Spleen (tissue), 11 donors: ENCODE measurements at regions not wholly inside any gene's neighbourhood (a gene's known extent, or its start where the extent isn't known, plus 50 kb on each side); places are given as distances from the start of the nearest gene placed in this dataset.
A peak's percentile ranks its signal among the peaks of the same experiment; 100 is the strongest.

Source experiments
- DNase-seq: peaks from one replicate; pipeline ENCODE4 v3.0.0-alpha.2; 2020
- H3K27ac ChIP-seq, 8 donors: fragments of 200-600 bp; sonication (generic) in 7 of 8; 1 replicate in 4 of 8; 2 replicates in 4 of 8; pipeline versions ENCODE4 v1.5.0 to v1.8.0; 2016 to 2021; ENCODE audit warnings: inconsistent platforms in 4 of 8, mild to moderate bottlenecking in 4 of 8, moderate library complexity in 1 of 8
- H3K27me3 ChIP-seq, 7 donors: fragments of 200-600 bp; sonication (generic) in 6 of 7; replicated peaks in 1 of 7; 1 replicate in 4 of 7; 2 replicates in 3 of 7; pipeline versions ENCODE4 v1.5.0 to v1.8.0; 2016 to 2021; ENCODE audit warnings: inconsistent platforms in 3 of 7, mild to moderate bottlenecking in 1 of 7
- H3K36me3 ChIP-seq, 6 donors: fragments of 200-600 bp; sonication (generic) in 5 of 6; 1 replicate in 4 of 6; 2 replicates in 2 of 6; pipeline versions ENCODE4 v1.5.0 to v1.8.0; 2016 to 2021; ENCODE audit warnings: inconsistent platforms in 2 of 6
- H3K4me1 ChIP-seq, 6 donors: fragments of 200-600 bp; sonication (generic) in 5 of 6; 1 replicate in 3 of 6; 2 replicates in 3 of 6; pipeline versions ENCODE4 v1.5.0 to v1.8.0; 2016 to 2021; ENCODE audit warnings: inconsistent platforms in 3 of 6
- H3K4me3 ChIP-seq, 8 donors: fragments of 200-600 bp; sonication (generic) in 7 of 8; 1 replicate in 4 of 8; 2 replicates in 4 of 8; pipeline versions ENCODE4 v1.5.0 to v1.8.0; 2016 to 2021; ENCODE audit warnings: inconsistent platforms in 4 of 8, mild to moderate bottlenecking in 4 of 8, moderate library complexity in 2 of 8
- H3K9me3 ChIP-seq, 8 donors: fragments of 200-600 bp; sonication (generic) in 7 of 8; 1 replicate in 4 of 8; 2 replicates in 4 of 8; pipeline versions ENCODE4 v1.5.0 to v1.8.0; 2016 to 2021; ENCODE audit warnings: inconsistent platforms in 4 of 8
- POLR2A ChIP-seq, 3 donors: fragments of 450-650 bp; IDR thresholded peaks; one replicate each; pipeline ENCODE4 v1.5.1; 2017; ENCODE audit warnings: antibody characterized with exemption in 3 of 3, mild to moderate bottlenecking in 1 of 3
- POLR2AphosphoS5 ChIP-seq, 3 donors: sonication (generic); formaldehyde crosslinking; IDR thresholded peaks; one replicate each; pipeline ENCODE4 v1.5.1; 2017; ENCODE audit warnings: antibody characterized with exemption in 3 of 3
- WGBS, 5 donors: extraction: QIAGEN DNeasy Blood & Tissue Kit in 3 of 5; methylation state at CpG; one replicate each; pipeline versions ENCODE4 v1.1.5 to v1.1.7; 2013 to 2018; 5-methylcytosine and 5-hydroxymethylcytosine counted together
- intact Hi-C: fragments of 100-400 bp; cut with DNase I; formaldehyde crosslinking; loops from one replicate; pipeline ENCODE4 v1.15.0; 2023; ENCODE audit warnings: low total_unique reads
- TF ChIP-seq, protein P1 (sequence below), 11 experiments: fragments of 200-600 bp in 7 of 11; fragments of 450-650 bp in 4 of 11; sonication (generic) in 4 of 11; IDR thresholded peaks in 8 of 11; conservative IDR thresholded peaks in 3 of 11; 1 replicate in 7 of 11; 2 replicates in 4 of 11; pipeline versions ENCODE4 v1.4.0 to v1.8.0; 2016 to 2021; ENCODE audit warnings: antibody characterized with exemption in 11 of 11, inconsistent platforms in 4 of 11, mild to moderate bottlenecking in 1 of 11
- donor health status: healthy with polysubstance abuse.
- donor health status: DM: no; HTN: no; CAD: no; lungs with moderate emphysema.
- donor health status: DM: no; HTN: no; CAD: no.
- donor health status: Bipolar disorder and iron deficiency.
- donor health status: healthy.
- donor health status: DM: no; HTN: no; CAD: no.
- donor health status: DM: yes; HTN: yes; CAD: no.

DNA sequence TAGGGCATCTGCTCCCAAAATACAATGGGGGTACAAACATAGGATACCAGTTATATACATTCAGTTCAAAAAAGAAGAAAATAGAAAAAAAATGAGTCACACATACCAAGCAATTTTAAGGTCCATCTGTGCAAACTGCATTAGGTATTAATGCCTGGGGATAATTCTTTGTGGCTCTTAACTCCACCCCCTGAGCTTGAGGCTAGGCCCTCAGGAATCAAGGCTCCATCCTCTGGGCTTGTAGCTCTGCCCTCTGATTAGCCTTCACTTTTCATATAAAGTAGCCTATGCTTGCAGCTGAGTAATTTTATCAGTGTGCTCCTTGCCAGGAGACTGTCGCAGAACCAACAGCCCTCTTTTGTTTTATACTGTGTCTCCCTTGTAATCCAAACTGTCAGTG, 69.9 kb upstream of the BACE2 start:
- no peaks in the 10 kb centered on the region for H3K27me3 ChIP-seq
- 76 to 100% (median 90%) methylated on average over 1 of the region's 1 CpG for WGBS, 5 donors
- TF ChIP-seq, protein P1, sequence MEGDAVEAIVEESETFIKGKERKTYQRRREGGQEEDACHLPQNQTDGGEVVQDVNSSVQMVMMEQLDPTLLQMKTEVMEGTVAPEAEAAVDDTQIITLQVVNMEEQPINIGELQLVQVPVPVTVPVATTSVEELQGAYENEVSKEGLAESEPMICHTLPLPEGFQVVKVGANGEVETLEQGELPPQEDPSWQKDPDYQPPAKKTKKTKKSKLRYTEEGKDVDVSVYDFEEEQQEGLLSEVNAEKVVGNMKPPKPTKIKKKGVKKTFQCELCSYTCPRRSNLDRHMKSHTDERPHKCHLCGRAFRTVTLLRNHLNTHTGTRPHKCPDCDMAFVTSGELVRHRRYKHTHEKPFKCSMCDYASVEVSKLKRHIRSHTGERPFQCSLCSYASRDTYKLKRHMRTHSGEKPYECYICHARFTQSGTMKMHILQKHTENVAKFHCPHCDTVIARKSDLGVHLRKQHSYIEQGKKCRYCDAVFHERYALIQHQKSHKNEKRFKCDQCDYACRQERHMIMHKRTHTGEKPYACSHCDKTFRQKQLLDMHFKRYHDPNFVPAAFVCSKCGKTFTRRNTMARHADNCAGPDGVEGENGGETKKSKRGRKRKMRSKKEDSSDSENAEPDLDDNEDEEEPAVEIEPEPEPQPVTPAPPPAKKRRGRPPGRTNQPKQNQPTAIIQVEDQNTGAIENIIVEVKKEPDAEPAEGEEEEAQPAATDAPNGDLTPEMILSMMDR (IDR thresholded peaks at IDR 0.05 in 8 of 11, conservative IDR thresholded peaks at IDR 0.05 in 3 of 11), result no peak
- no peak for TF ChIP-seq POLR2A (IDR thresholded peaks at IDR 0.05)
- no peak for TF ChIP-seq POLR2AphosphoS5 (IDR thresholded peaks at IDR 0.05)
- peaks cover 0 to 10% (median 0%) of the 10 kb centered on the region in 6 donors for H3K4me1 ChIP-seq
- peaks cover 0 to 6% (median 0%) of the 10 kb centered on the region in 8 donors for H3K9me3 ChIP-seq
- H3K27ac ChIP-seq, result no peak overlapping the region
- intact Hi-C loops, result no loop called here
- no peaks in the 10 kb centered on the region for H3K36me3 ChIP-seq
- no peak for DNase-seq
- H3K4me3 ChIP-seq, result no peak overlapping the region

DNA sequence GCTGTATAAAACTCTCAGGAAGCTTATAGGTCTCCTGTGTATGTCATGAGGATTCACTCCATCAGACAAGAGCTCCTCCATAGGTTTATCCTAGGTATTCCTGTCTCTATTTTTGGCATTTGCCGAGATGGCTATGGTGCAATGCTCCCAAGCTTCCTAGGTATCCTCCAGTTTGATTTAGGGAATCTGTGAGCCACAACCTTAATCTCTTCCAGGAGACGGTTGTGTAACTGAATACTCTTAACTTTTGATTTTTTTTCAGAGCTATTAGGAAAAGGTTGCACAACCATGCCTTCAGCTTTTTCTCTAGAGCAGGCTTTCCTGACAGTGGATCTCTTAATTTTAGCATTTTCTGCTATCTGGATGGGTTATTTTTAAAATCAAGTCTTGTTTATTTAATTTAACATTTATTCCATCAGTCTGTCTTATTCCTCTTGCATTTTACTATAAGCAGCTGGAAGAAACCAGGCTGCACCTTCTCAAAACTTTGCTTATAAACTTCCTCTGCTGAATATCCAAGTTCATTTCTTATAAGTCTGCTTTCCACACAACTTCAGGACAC, 69.4 kb upstream of the BACE2 start:
- no peak overlapping the region for H3K4me3 ChIP-seq
- H3K27ac ChIP-seq, result no peak overlapping the region
- TF ChIP-seq, protein P1 (IDR thresholded peaks at IDR 0.05 in 8 of 11, conservative IDR thresholded peaks at IDR 0.05 in 3 of 11), result no peak
- intact Hi-C loops, result no loop called here
- peaks cover 0 to 6% (median 0%) of the 10 kb centered on the region in 8 donors for H3K9me3 ChIP-seq
- H3K36me3 ChIP-seq, result no peaks in the 10 kb centered on the region
- no peak for DNase-seq
- peaks cover 0 to 10% (median 0%) of the 10 kb centered on the region in 6 donors for H3K4me1 ChIP-seq
- H3K27me3 ChIP-seq, result no peaks in the 10 kb centered on the region
- 35 to 86% (median 50%) methylated on average over 2 of the region's 2 CpGs for WGBS, 5 donors

DNA sequence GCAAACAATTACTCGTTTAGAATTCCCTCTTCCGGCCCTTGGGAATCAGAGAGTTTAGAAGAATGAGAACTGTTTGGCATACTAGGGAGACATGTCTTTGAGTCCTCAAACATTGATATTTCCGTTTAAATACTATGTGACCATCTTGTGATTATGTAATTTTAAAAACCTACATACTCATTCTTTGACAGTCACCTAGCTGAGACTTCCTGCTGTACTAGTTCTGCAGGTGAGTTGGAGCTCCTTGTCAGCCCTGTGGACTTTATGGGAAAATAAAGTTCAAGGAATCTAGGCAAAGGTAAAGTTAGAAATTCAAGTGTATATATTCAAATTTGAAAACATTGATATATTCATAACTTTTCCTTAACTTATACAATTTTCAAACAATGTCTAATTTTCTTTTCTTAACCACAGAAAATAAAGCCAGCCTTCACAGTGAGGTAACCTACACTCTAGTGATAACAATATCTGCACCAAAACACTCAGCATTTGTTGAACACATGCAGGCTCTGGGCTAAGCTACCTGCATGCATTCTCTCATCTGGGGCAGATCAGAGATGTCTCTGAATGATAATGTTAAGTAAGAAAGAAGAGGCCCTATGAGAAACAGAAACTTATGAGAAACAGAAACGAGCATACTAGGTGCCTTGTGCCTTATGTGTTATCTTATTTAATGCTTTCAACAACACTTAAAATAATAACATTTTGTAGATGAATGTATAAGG, 67.0 kb upstream of the BACE2 start:
- Histone ChIP-seq H3K9me3 (peaks cover 0 to 6% (median 0%) of the 10 kb centered on the region in 8 donors), H3K27ac (no peak overlapping the region), H3K27me3 (peaks cover 0 to 5% (median 0%) of the 10 kb centered on the region in 7 donors), H3K4me1 (peaks cover 0 to 10% (median 0%) of the 10 kb centered on the region in 6 donors), H3K36me3 (no peaks in the 10 kb centered on the region), H3K4me3 (no peak overlapping the region)
- intact Hi-C loops, result no loop called here
- TF ChIP-seq POLR2A (IDR thresholded peaks at IDR 0.05) (no peak), POLR2AphosphoS5 (IDR thresholded peaks at IDR 0.05) (no peak)
- no peak for DNase-seq
- 81 to 91% (median 85%) methylated on average over 4 of the region's 4 CpGs for WGBS, 5 donors

DNA sequence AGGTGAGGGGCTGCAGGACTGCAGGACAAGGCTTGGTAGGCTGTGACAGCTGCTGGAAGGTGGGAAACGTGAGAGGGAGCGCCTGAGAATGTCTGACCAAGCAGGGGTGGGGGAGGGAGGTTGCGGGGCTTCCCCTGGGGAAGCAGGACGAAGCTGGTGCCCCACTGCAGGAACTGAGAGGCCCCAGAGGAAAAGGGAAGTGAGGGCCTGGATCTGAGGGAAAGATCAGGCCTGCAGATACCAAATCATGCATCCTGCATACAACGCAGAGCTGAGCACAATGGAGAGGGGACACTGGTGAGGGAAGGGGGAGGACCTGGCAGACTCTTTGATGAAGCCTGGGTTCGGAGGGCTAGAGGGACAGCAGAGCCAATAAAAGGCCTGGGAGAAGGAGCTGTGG, 65.7 kb upstream of the BACE2 start:
- no peaks in the 10 kb centered on the region for H3K36me3 ChIP-seq
- peaks cover 0 to 6% (median 0%) of the 10 kb centered on the region in 8 donors for H3K9me3 ChIP-seq
- no peak for DNase-seq
- intact Hi-C loops, result no loop called here
- H3K4me3 ChIP-seq, result no peak overlapping the region
- WGBS, 5 donors, result 15 to 30% (median 19%) methylated on average over 6 of the region's 6 CpGs
- H3K27me3 ChIP-seq, result peaks cover 0 to 17% (median 0%) of the 10 kb centered on the region in 7 donors
- peak in 1 of 3 donors; percentile 35 for TF ChIP-seq POLR2AphosphoS5 (IDR thresholded peaks at IDR 0.05)
- no peak for TF ChIP-seq POLR2A (IDR thresholded peaks at IDR 0.05)
- H3K4me1 ChIP-seq, result peaks cover 0 to 5% (median 0%) of the 10 kb centered on the region in 6 donors
- no peak overlapping the region for H3K27ac ChIP-seq

DNA sequence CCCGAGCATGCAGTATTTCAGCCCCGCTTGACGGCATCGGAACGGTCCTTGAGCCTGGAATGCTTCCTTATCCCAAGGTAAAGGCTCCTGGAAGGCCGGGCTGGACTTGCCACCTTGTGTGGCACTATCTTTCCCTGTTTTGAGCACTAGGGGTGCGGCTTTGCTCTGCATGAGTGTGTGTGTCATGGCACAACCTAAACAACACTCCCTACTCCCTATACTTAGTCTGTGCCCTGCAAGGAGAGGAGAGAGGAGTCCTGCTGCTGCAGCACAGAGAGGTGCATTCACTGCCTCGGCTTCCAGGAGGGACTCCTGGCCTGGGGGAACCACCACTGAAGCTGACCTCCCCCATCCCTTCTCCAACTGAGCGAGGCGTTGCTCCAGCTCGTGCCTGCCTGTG, 60.4 kb upstream of the BACE2 start:
- Histone ChIP-seq H3K36me3 (no peaks in the 10 kb centered on the region), H3K9me3 (no peaks in the 10 kb centered on the region), H3K4me1 (peaks cover 0 to 11% (median 3%) of the 10 kb centered on the region in 6 donors), H3K4me3 (no peak overlapping the region), H3K27ac (no peak overlapping the region), H3K27me3 (peaks cover 0 to 32% (median 3%) of the 10 kb centered on the region in 7 donors)
- WGBS, 5 donors, result 78 to 93% (median 86%) methylated on average over 11 of the region's 11 CpGs
- TF ChIP-seq POLR2AphosphoS5 (IDR thresholded peaks at IDR 0.05) (no peak), POLR2A (IDR thresholded peaks at IDR 0.05) (no peak)
- TF ChIP-seq, protein P1 (IDR thresholded peaks at IDR 0.05 in 8 of 11, conservative IDR thresholded peaks at IDR 0.05 in 3 of 11), result no peak
- intact Hi-C loops, result no loop called here
- DNase-seq, result no peak
